Endothelial cell of umbilical vein (primary cell): ENCODE measurements at regions not wholly inside any gene's neighbourhood (a gene's known extent, or its start where the extent isn't known, plus 50 kb on each side); places are given as distances from the start of the nearest gene placed in this dataset.

ENCODE experiments used
- BruUV-seq: library from RNA; stranded (reverse); fragments of 400-500 nt; replicated peaks from 2 replicates; lab custom pipeline; 2021; lab: Mats Ljungman, UMichigan
- CTCF ChIA-PET: fragments of 300-600, 350-600 bp; sonication (Branson Sonifier 250); formaldehyde crosslinking; loops from one replicate; lab custom pipeline; 2021; ENCODE audit warnings: antibody characterized with exemption, inconsistent platforms; lab: Charles Lee
- POLR2A ChIA-PET: fragments of 300-600, 350-600 bp; sonication (Branson Sonifier 250); formaldehyde crosslinking; loops from one replicate; lab custom pipeline; 2021; ENCODE audit warnings: antibody characterized with exemption, inconsistent platforms; lab: Charles Lee
- DNase-seq: peaks from one replicate; pipeline ENCODE4 v3.0.0-alpha.2; 2011; ENCODE audit warnings: low read depth, low spot score
- FAIRE-seq: peaks from 2 replicates; lab custom pipeline; 2011; peaks lifted over from hg19 to GRCh38; lab: Jason Lieb, UNC
- H2AFZ ChIP-seq: 2 replicates; pipeline ENCODE4 v1.6.0; 2012; ENCODE audit warnings: low read depth, low read length, control low read depth, inconsistent platforms
- H3K27ac ChIP-seq: 2 replicates; pipeline ENCODE4 v1.5.1; 2011; ENCODE audit warnings: low read depth, mild to moderate bottlenecking, control low read depth, low read length, moderate library complexity; ENCODE audit not compliant: insufficient read depth
- H3K27me3 ChIP-seq, 2 experiments: 2 replicates each; pipeline versions ENCODE4 v1.6.0 to v1.6.1; 2011; ENCODE audit warnings: low read length in 2 of 2, mixed read lengths in 1 of 2; ENCODE audit not compliant: control insufficient read depth in 2 of 2, insufficient read depth in 2 of 2
- H3K36me3 ChIP-seq, 2 experiments: 2 replicates in 1 of 2; 3 replicates in 1 of 2; pipeline ENCODE4 v1.5.1; 2011; ENCODE audit warnings: low read length in 2 of 2, mild to moderate bottlenecking in 1 of 2, moderate library complexity in 1 of 2; ENCODE audit not compliant: control insufficient read depth in 2 of 2, insufficient read depth in 2 of 2; ENCODE audit errors: extremely low read depth in 1 of 2
- H3K4me1 ChIP-seq: 3 replicates; pipeline ENCODE4 v1.5.1; 2011; ENCODE audit warnings: mild to moderate bottlenecking, low read length; ENCODE audit not compliant: control insufficient read depth, insufficient read depth; ENCODE audit errors: extremely low read depth
- H3K4me2 ChIP-seq: 2 replicates; pipeline ENCODE4 v1.6.1; 2011; ENCODE audit warnings: low read length, control low read depth, mixed read lengths; ENCODE audit not compliant: insufficient read depth
- H3K4me3 ChIP-seq, 3 experiments: fragments of 200-600 bp in 1 of 3; sonication (generic), shearing (Covaris generic) in 1 of 3; replicated peaks in 1 of 3; 2 replicates each; pipeline ENCODE4 v1.5.1; 2011 to 2016; ENCODE audit warnings: control low read depth in 3 of 3, low read length in 3 of 3, mild to moderate bottlenecking in 2 of 3, inconsistent platforms in 1 of 3, low read depth in 1 of 3, moderate library complexity in 1 of 3; ENCODE audit not compliant: insufficient read depth in 1 of 3
- H3K79me2 ChIP-seq: 2 replicates; pipeline ENCODE4 v1.6.0; 2012; ENCODE audit warnings: low read length, inconsistent platforms; ENCODE audit not compliant: control insufficient read depth, insufficient read depth
- H3K9ac ChIP-seq: replicated peaks from 2 replicates; pipeline ENCODE3; 2011; ENCODE audit warnings: low read length, control low read depth; ENCODE audit not compliant: insufficient read depth; ENCODE audit errors: extremely low read depth
- H3K9me1 ChIP-seq: replicated peaks from 3 replicates; pipeline ENCODE4 v1.6.0; 2011; ENCODE audit warnings: mild to moderate bottlenecking, low read length; ENCODE audit not compliant: control insufficient read depth, insufficient read depth; ENCODE audit errors: extremely low read depth
- H3K9me3 ChIP-seq: replicated peaks from 2 replicates; pipeline ENCODE4 v1.5.1; 2012; ENCODE audit warnings: low read length, inconsistent platforms; ENCODE audit not compliant: control insufficient read depth, insufficient read depth
- H4K20me1 ChIP-seq: replicated peaks from 2 replicates; pipeline ENCODE3; 2011; ENCODE audit warnings: mild to moderate bottlenecking, low read length; ENCODE audit not compliant: control insufficient read depth, insufficient read depth; ENCODE audit errors: extremely low read depth
- CTCF ChIP-seq, 2 donors: IDR thresholded peaks; 1 replicate in 1 of 2; 2 replicates in 1 of 2; pipeline ENCODE4 v1.5.1; 2011; ENCODE audit warnings: low read length in 2 of 2, mild to moderate bottlenecking in 2 of 2, moderate library complexity in 2 of 2, control low read depth in 1 of 2, inconsistent platforms in 1 of 2, low read depth in 1 of 2; ENCODE audit not compliant: insufficient read depth in 1 of 2; ENCODE audit errors: extremely low read depth in 1 of 2
- EZH2 ChIP-seq: IDR thresholded peaks from 2 replicates; pipeline ENCODE4 v1.6.1; 2012; ENCODE audit warnings: borderline replicate concordance, low read depth, mild to moderate bottlenecking, moderate library complexity, low read length, inconsistent platforms; ENCODE audit not compliant: severe bottlenecking
- FOS ChIP-seq: IDR thresholded peaks from 2 replicates; pipeline ENCODE4 v1.6.1; 2011; ENCODE audit warnings: mild to moderate bottlenecking, low read length, moderate library complexity, borderline replicate concordance; ENCODE audit not compliant: insufficient read depth
- GATA2 ChIP-seq: IDR thresholded peaks from 2 replicates; pipeline ENCODE4 v1.7.0; 2011; ENCODE audit warnings: low read depth, mild to moderate bottlenecking, moderate library complexity, mixed read lengths, low read length; ENCODE audit not compliant: insufficient read length, insufficient read depth
- JUN ChIP-seq: IDR thresholded peaks from 2 replicates; pipeline ENCODE4 v1.6.1; 2011; ENCODE audit warnings: borderline replicate concordance, low read depth; ENCODE audit not compliant: insufficient read length, insufficient read depth
- MAX ChIP-seq: IDR thresholded peaks from 2 replicates; pipeline ENCODE4 v1.6.1; 2011; ENCODE audit not compliant: insufficient read depth, insufficient read length
- MYC ChIP-seq: IDR thresholded peaks from one replicate; pipeline ENCODE4 v1.6.1; 2011; ENCODE audit warnings: mild to moderate bottlenecking, low read depth, low read length
- POLR2A ChIP-seq: IDR thresholded peaks from 2 replicates; pipeline ENCODE4 v1.6.1; 2012; ENCODE audit warnings: low read depth, mild to moderate bottlenecking, control low read depth, low read length
- POLR2AphosphoS5 ChIP-seq: IDR thresholded peaks from 2 replicates; pipeline ENCODE4 v1.6.1; 2012; ENCODE audit warnings: low read depth, mild to moderate bottlenecking, control low read depth, low read length, moderate library complexity; ENCODE audit not compliant: insufficient read depth
- dilution Hi-C: fragments of 300-500 bp; cut with MboI; formaldehyde crosslinking; loops from one replicate; pipeline ENCODE4 v1.15.0; 2019; ENCODE audit warnings: low sequenced_read_pairs; ENCODE audit not compliant: extremely low pct_ligation_motif_present
- intact Hi-C: fragments of 100-400 bp; cut with micrococcal nuclease; formaldehyde crosslinking; loops from one replicate; pipeline ENCODE4 v1.10.0; 2022

DNA sequence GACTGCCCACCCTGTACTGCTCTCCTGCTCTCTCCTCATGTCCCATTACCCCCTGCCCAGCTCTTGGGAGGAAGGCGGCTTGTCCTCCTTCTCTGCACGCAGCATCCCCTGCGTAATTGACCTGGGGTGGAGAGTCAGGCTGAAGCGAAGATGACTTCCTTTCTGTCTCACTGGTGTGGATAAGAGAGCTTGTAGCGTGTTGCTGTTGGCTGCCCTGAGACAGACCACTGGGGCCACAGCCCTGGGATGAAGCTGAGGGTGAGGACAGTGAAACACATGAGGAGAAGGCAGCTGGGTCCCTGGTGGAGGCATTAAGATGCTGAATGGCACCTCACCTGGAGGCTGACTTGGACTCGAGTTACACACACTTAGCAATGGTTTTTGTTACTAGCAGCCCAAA lies 310.3 kb upstream of the ZNF32 start:
- FAIRE-seq, result no peak
- intact Hi-C loops, result no loop called here

GRCh38 chr10:43958071-43958432 lies 309.4 kb upstream of the ZNF32 start:
- TF ChIP-seq EZH2, result no peak
- no peak for TF ChIP-seq POLR2AphosphoS5
- TF ChIP-seq MYC, result no peak
- no peak for TF ChIP-seq FOS
- TF ChIP-seq GATA2, result no peak
- TF ChIP-seq JUN, result no peak
- TF ChIP-seq CTCF (IDR thresholded peaks at IDR 0.05; ENCODE audit: extremely low read depth in 1 of 2, insufficient read depth in 1 of 2, low read depth in 1 of 2, low read length in 2 of 2), result no peak
- no peak for TF ChIP-seq POLR2A
- TF ChIP-seq MAX, result no peak
- H3K4me3 ChIP-seq, result no peak overlapping the region
- H3K27me3 ChIP-seq, result peaks cover 0 to under 1% of the 10 kb centered on the region in 2 experiments
- CTCF ChIA-PET, result no interaction called here
- no TSS peak for BruUV-seq
- no peaks in the 10 kb centered on the region for H3K4me1 ChIP-seq
- no peaks in the 10 kb centered on the region for H3K79me2 ChIP-seq
- intact Hi-C loops (no loop called here), dilution Hi-C loops (no loop called here)
- FAIRE-seq, result no peak
- H3K9ac ChIP-seq, result no peak overlapping the region
- no peaks in the 10 kb centered on the region for H3K9me1 ChIP-seq
- H2AFZ ChIP-seq, result no peak overlapping the region
- POLR2A ChIA-PET, result no interaction called here
- no peak for DNase-seq
- no peaks in the 10 kb centered on the region for H3K9me3 ChIP-seq
- H4K20me1 ChIP-seq, result no peaks in the 10 kb centered on the region
- H3K4me2 ChIP-seq, result no peak overlapping the region
- H3K36me3 ChIP-seq, result no peaks in the 10 kb centered on the region
- no peak overlapping the region for H3K27ac ChIP-seq

More for the DNA sequence above, 310.3 kb upstream of the ZNF32 start:
- Histone ChIP-seq H3K36me3 (no peaks in the 10 kb centered on the region), H3K9ac (no peak overlapping the region), H3K9me3 (no peaks in the 10 kb centered on the region), H3K79me2 (no peaks in the 10 kb centered on the region), H3K27ac (no peak overlapping the region), H3K4me1 (no peaks in the 10 kb centered on the region), H3K9me1 (no peaks in the 10 kb centered on the region), H3K27me3 (no peaks in the 10 kb centered on the region), H4K20me1 (no peaks in the 10 kb centered on the region), H2AFZ (no peak overlapping the region), H3K4me2 (no peak overlapping the region), H3K4me3 (no peak overlapping the region)
- ChIA-PET CTCF (no interaction called here), POLR2A (no interaction called here)
- dilution Hi-C loops, result no loop called here
- no TSS peak for BruUV-seq
- TF ChIP-seq FOS (no peak), POLR2A (no peak)
- no peak for DNase-seq
